SK-N-SH (cell line): ENCODE measurements at regions not wholly inside any gene's neighbourhood (a gene's known extent, or its start where the extent isn't known, plus 50 kb on each side); places are given as distances from the start of the nearest gene placed in this dataset.

Source experiments
- CTCF ChIA-PET: fragments of 300-600, 350-600 bp; formaldehyde crosslinking; extraction: SDS; loops from one replicate; lab custom pipeline; 2021; lab: Yijun Ruan, JAX
- POLR2A ChIA-PET: fragments of 350-600 bp; sonication (Branson Sonifier 250); formaldehyde crosslinking; extraction: SDS; loops from one replicate; lab custom pipeline; 2020; ENCODE audit warnings: antibody characterized with exemption, inconsistent platforms; lab: Yijun Ruan, JAX
- DNase-seq: peaks from one replicate; pipeline ENCODE4 v3.0.0; 2012
- H2AFZ ChIP-seq: fragments of 200-600 bp; sonication (generic); 2 replicates; pipeline ENCODE4 v1.8.1; 2016; ENCODE audit warnings: antibody characterized with exemption, mild to moderate bottlenecking, low read depth
- H3F3A ChIP-seq: fragments of 200-600 bp; sonication (generic); replicated peaks from 2 replicates; pipeline ENCODE3; 2016; ENCODE audit warnings: antibody characterized with exemption, mild to moderate bottlenecking; ENCODE audit not compliant: insufficient read depth
- H3K27ac ChIP-seq, 2 experiments: fragments of 200-500 bp in 1 of 2; fragments of 200-600 bp in 1 of 2; sonication (Bioruptor generic) in 1 of 2; sonication (generic), shearing (Covaris generic) in 1 of 2; 2 replicates each; pipeline versions ENCODE4 v1.5.1 to v1.6.1; 2014 to 2016; ENCODE audit warnings: low read depth in 2 of 2, inconsistent platforms in 1 of 2, low read length in 1 of 2, mild to moderate bottlenecking in 1 of 2, mixed read lengths in 1 of 2
- H3K27me3 ChIP-seq: fragments of 200-600 bp; sonication (generic), shearing (Covaris generic); 2 replicates; pipeline ENCODE4 v1.6.1; 2016; ENCODE audit warnings: mixed run types; ENCODE audit not compliant: insufficient read depth
- H3K36me3 ChIP-seq, 2 experiments: fragments of 200-500 bp in 1 of 2; fragments of 200-600 bp in 1 of 2; sonication (Bioruptor generic) in 1 of 2; sonication (generic) in 1 of 2; replicated peaks in 1 of 2; 2 replicates each; pipeline versions ENCODE3 to v1.5.1; 2014 to 2016; ENCODE audit warnings: low read length in 1 of 2, mild to moderate bottlenecking in 1 of 2; ENCODE audit not compliant: insufficient read depth in 2 of 2, control insufficient read depth in 1 of 2
- H3K4me1 ChIP-seq, 2 experiments: fragments of 200-500 bp in 1 of 2; fragments of 200-600 bp in 1 of 2; sonication (Bioruptor generic) in 1 of 2; sonication (generic), shearing (Covaris generic) in 1 of 2; 2 replicates each; pipeline versions ENCODE4 v1.5.1 to v1.6.1; 2014 to 2016; ENCODE audit warnings: low read depth in 1 of 2, low read length in 1 of 2, mixed run types in 1 of 2; ENCODE audit not compliant: insufficient read depth in 2 of 2, control insufficient read depth in 1 of 2
- H3K4me2 ChIP-seq: fragments of 200-600 bp; sonication (generic), shearing (Covaris generic); 2 replicates; pipeline ENCODE4 v1.6.1; 2017; ENCODE audit warnings: mixed run types
- H3K4me3 ChIP-seq, 2 experiments: fragments of 200-500 bp in 1 of 2; fragments of 200-600 bp in 1 of 2; sonication (Bioruptor generic) in 1 of 2; sonication (generic), shearing (Covaris generic) in 1 of 2; 2 replicates each; pipeline versions ENCODE4 v1.5.1 to v1.8.1; 2014 to 2016; ENCODE audit warnings: low read depth in 2 of 2, inconsistent platforms in 1 of 2, low read length in 1 of 2, mild to moderate bottlenecking in 1 of 2, mixed read lengths in 1 of 2, moderate library complexity in 1 of 2
- H3K79me2 ChIP-seq: fragments of 200-600 bp; sonication (generic); 2 replicates; pipeline ENCODE4 v1.8.1; 2017; ENCODE audit warnings: mild to moderate bottlenecking; ENCODE audit not compliant: insufficient read depth
- H3K9ac ChIP-seq: fragments of 200-600 bp; sonication (generic); 2 replicates; pipeline ENCODE4 v1.6.1; 2017; ENCODE audit warnings: mixed run types
- H3K9me2 ChIP-seq: fragments of 200-600 bp; sonication (generic); 2 replicates; pipeline ENCODE4 v1.6.1; 2017; ENCODE audit warnings: mixed run types
- H3K9me3 ChIP-seq: fragments of 200-600 bp; sonication (generic); 2 replicates; pipeline ENCODE4 v1.6.1; 2017; ENCODE audit warnings: mixed run types, mild to moderate bottlenecking, moderate library complexity
- H4K20me1 ChIP-seq: fragments of 200-600 bp; sonication (generic); 2 replicates; pipeline ENCODE4 v1.6.1; 2017; ENCODE audit warnings: mild to moderate bottlenecking, mixed run types; ENCODE audit not compliant: insufficient read depth
- EP300 ChIP-seq, 2 experiments: IDR thresholded peaks; 2 replicates each; pipeline versions ENCODE4 v1.4.0 to v1.6.1; 2012; ENCODE audit warnings: borderline replicate concordance in 1 of 2, low read depth in 1 of 2, low read length in 1 of 2
- FOSL2 ChIP-seq: IDR thresholded peaks from 2 replicates; pipeline ENCODE4 v1.4.0; 2012; ENCODE audit warnings: low read depth, mild to moderate bottlenecking, moderate library complexity, borderline replicate concordance
- FOXJ3 ChIP-seq: sonication (generic); formaldehyde crosslinking; IDR thresholded peaks from 2 replicates; pipeline ENCODE4 v1.5.1; 2020; ENCODE audit warnings: mild to moderate bottlenecking, missing genetic modification reagents
- FOXM1 ChIP-seq: IDR thresholded peaks from 2 replicates; pipeline ENCODE4 v1.4.0; 2012; ENCODE audit warnings: low read depth, mild to moderate bottlenecking
- GABPA ChIP-seq: IDR thresholded peaks from 2 replicates; pipeline ENCODE4 v1.4.0; 2012; ENCODE audit warnings: low read depth, mild to moderate bottlenecking
- GATA2 ChIP-seq: sonication (generic); formaldehyde crosslinking; IDR thresholded peaks from 2 replicates; pipeline ENCODE4 v1.5.0; 2020; ENCODE audit warnings: mild to moderate bottlenecking, missing genetic modification reagents
- JUND ChIP-seq: IDR thresholded peaks from 2 replicates; pipeline ENCODE4 v1.4.0; 2012
- MAX ChIP-seq: IDR thresholded peaks from 2 replicates; pipeline ENCODE4 v1.4.0; 2012; ENCODE audit warnings: low read depth
- MEF2A ChIP-seq: IDR thresholded peaks from 2 replicates; pipeline ENCODE4 v1.4.0; 2012; ENCODE audit warnings: low read depth, borderline replicate concordance
- NRF1 ChIP-seq: IDR thresholded peaks from 2 replicates; pipeline ENCODE4 v1.6.1; 2012; ENCODE audit warnings: low read depth, mild to moderate bottlenecking, low read length
- POLR2AphosphoS5 ChIP-seq: IDR thresholded peaks from 2 replicates; pipeline ENCODE4 v1.6.1; 2012; ENCODE audit warnings: low read depth, low read length
- RAD21 ChIP-seq: IDR thresholded peaks from 2 replicates; pipeline ENCODE4 v1.6.1; 2012; ENCODE audit warnings: mild to moderate bottlenecking, low read length
- RFX5 ChIP-seq: IDR thresholded peaks from 2 replicates; pipeline ENCODE4 v1.6.1; 2012; ENCODE audit warnings: mild to moderate bottlenecking, improper control_type of control experiment, low read length
- RXRA ChIP-seq: IDR thresholded peaks from 2 replicates; pipeline ENCODE4 v1.4.0; 2012; ENCODE audit warnings: low read depth, mild to moderate bottlenecking, borderline replicate concordance
- SIN3A ChIP-seq: IDR thresholded peaks from 2 replicates; pipeline ENCODE4 v1.6.1; 2012; ENCODE audit warnings: low read depth, mild to moderate bottlenecking, low read length, moderate library complexity, borderline replicate concordance
- TEAD4 ChIP-seq: IDR thresholded peaks from 2 replicates; pipeline ENCODE4 v1.4.0; 2012; ENCODE audit warnings: mild to moderate bottlenecking, borderline replicate concordance; ENCODE audit not compliant: insufficient read depth
- USF2 ChIP-seq: fragments of 150-350 bp; IDR thresholded peaks from 2 replicates; pipeline ENCODE4 v1.6.1; 2017; ENCODE audit warnings: antibody characterized with exemption, low read length, low read depth, borderline replicate concordance
- WGBS: methylation state at CpG from one replicate; pipeline ENCODE4 v1.1.6; 2017; ENCODE audit warnings: low lambda C conversion rate; 5-methylcytosine and 5-hydroxymethylcytosine counted together
- TF ChIP-seq, protein P1 (sequence below): IDR thresholded peaks from 2 replicates; pipeline ENCODE4 v1.4.0; 2012; ENCODE audit warnings: low read depth, borderline replicate concordance
- TF ChIP-seq, protein P2 (sequence below): fragments of 200-600 bp; sonication (generic); IDR thresholded peaks from 2 replicates; pipeline ENCODE4 v1.6.1; 2017; ENCODE audit warnings: antibody characterized with exemption, mild to moderate bottlenecking, moderate library complexity

DNA sequence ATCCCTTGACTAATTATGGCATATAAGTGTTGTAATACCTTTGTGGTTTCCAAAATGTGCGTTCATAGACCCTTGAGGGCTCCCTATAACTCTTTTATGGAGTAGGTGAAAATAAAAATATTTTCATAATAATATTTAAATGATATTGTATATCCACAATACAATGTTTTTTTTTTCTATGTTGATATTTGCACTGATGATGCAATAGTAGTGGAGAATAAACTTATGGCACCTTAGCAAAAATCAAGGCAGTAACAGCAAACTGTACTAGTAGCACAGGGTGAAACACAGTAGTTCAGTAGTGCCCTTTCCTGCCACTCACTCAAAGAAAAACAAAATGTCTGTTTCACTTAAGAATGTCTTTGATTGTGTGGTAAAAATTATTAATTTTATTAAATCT, 465.3 kb downstream of the C4orf33 start:
- TF ChIP-seq SIN3A = no peak
- TF ChIP-seq GATA2 (CRISPR knock-in tag) = no peak
- TF ChIP-seq JUND = no peak
- TF ChIP-seq FOSL2 = no peak
- TF ChIP-seq MEF2A = no peak
- no peak for TF ChIP-seq RAD21
- no peak for TF ChIP-seq RXRA
- no peak for TF ChIP-seq MAX
- TF ChIP-seq, protein P1, sequence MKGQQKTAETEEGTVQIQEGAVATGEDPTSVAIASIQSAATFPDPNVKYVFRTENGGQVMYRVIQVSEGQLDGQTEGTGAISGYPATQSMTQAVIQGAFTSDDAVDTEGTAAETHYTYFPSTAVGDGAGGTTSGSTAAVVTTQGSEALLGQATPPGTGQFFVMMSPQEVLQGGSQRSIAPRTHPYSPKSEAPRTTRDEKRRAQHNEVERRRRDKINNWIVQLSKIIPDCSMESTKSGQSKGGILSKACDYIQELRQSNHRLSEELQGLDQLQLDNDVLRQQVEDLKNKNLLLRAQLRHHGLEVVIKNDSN = no peak
- no peak for TF ChIP-seq FOXM1
- no peak for TF ChIP-seq FOXJ3 (CRISPR knock-in tag)
- TF ChIP-seq, protein P2, sequence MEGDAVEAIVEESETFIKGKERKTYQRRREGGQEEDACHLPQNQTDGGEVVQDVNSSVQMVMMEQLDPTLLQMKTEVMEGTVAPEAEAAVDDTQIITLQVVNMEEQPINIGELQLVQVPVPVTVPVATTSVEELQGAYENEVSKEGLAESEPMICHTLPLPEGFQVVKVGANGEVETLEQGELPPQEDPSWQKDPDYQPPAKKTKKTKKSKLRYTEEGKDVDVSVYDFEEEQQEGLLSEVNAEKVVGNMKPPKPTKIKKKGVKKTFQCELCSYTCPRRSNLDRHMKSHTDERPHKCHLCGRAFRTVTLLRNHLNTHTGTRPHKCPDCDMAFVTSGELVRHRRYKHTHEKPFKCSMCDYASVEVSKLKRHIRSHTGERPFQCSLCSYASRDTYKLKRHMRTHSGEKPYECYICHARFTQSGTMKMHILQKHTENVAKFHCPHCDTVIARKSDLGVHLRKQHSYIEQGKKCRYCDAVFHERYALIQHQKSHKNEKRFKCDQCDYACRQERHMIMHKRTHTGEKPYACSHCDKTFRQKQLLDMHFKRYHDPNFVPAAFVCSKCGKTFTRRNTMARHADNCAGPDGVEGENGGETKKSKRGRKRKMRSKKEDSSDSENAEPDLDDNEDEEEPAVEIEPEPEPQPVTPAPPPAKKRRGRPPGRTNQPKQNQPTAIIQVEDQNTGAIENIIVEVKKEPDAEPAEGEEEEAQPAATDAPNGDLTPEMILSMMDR = no peak
- no peak for TF ChIP-seq NRF1
- TF ChIP-seq EP300 (IDR thresholded peaks at IDR 0.05; ENCODE audit: borderline replicate concordance in 1 of 2, low read depth in 1 of 2, low read length in 1 of 2) = no peak
- no peak for TF ChIP-seq GABPA
- TF ChIP-seq USF2 = no peak
- no peak for TF ChIP-seq RFX5
- no peak for TF ChIP-seq POLR2AphosphoS5
- TF ChIP-seq TEAD4 = no peak
- no peaks in the 10 kb centered on the region for H3K36me3 ChIP-seq
- no peaks in the 10 kb centered on the region for H4K20me1 ChIP-seq
- no peak overlapping the region for H3K9ac ChIP-seq
- CTCF ChIA-PET = no interaction called here
- no peaks in the 10 kb centered on the region for H3K4me1 ChIP-seq
- no peak overlapping the region for H3K4me2 ChIP-seq
- POLR2A ChIA-PET = no interaction called here
- H3K79me2 ChIP-seq = no peaks in the 10 kb centered on the region
- WGBS = 5% methylated on average over 1 of the region's 1 CpG
- H3K9me2 ChIP-seq = no peaks in the 10 kb centered on the region
- DNase-seq = no peak
- H3K4me3 ChIP-seq = no peak overlapping the region
- no peak overlapping the region for H2AFZ ChIP-seq
- H3K9me3 ChIP-seq = no peaks in the 10 kb centered on the region
- no peaks in the 10 kb centered on the region for H3K27me3 ChIP-seq
- no peaks in the 10 kb centered on the region for H3F3A ChIP-seq
- H3K27ac ChIP-seq = no peak overlapping the region
